Ovary (tissue), 7 donors: ENCODE measurements at regions not wholly inside any gene's neighbourhood (a gene's known extent, or its start where the extent isn't known, plus 50 kb on each side); places are given as distances from the start of the nearest gene placed in this dataset.

Experiments
- DNase-seq, 5 donors: peaks; one replicate each; pipeline ENCODE4 v3.0.0-alpha.2; 2019 to 2020
- H3K27ac ChIP-seq, 2 donors: fragments of 200-600 bp; one replicate each; pipeline versions ENCODE4 v1.5.1 to v1.8.0; 2019 to 2022
- H3K27me3 ChIP-seq: fragments of 200-600 bp; one replicate; pipeline ENCODE4 v1.8.0; 2022
- H3K36me3 ChIP-seq: fragments of 200-600 bp; sonication (generic); one replicate; pipeline ENCODE4 v1.5.1; 2019
- H3K4me1 ChIP-seq: one replicate; pipeline ENCODE4 v1.8.1; 2013; ENCODE audit warnings: mild to moderate bottlenecking, moderate library complexity; ENCODE audit not compliant: insufficient read depth
- H3K4me3 ChIP-seq: fragments of 200-600 bp; sonication (generic); one replicate; pipeline ENCODE4 v1.5.1; 2017
- H3K9me3 ChIP-seq, 2 donors: fragments of 200-600 bp in 1 of 2; sonication (generic) in 1 of 2; one replicate each; pipeline versions ENCODE4 v1.5.1 to v1.8.1; 2013 to 2019; ENCODE audit warnings: mild to moderate bottlenecking in 1 of 2, moderate library complexity in 1 of 2
- CTCF ChIP-seq, 3 donors: fragments of 450-650 bp in 2 of 3; fragments of 200-600 bp in 1 of 3; IDR thresholded peaks; one replicate each; pipeline versions ENCODE4 v1.5.1 to v1.8.0; 2016 to 2022; ENCODE audit warnings: antibody characterized with exemption in 3 of 3, mild to moderate bottlenecking in 1 of 3
- EP300 ChIP-seq: sonication (generic); formaldehyde crosslinking; IDR thresholded peaks from one replicate; pipeline ENCODE4 v1.6.1; 2017; ENCODE audit warnings: antibody characterized with exemption
- POLR2A ChIP-seq: fragments of 450-650 bp; IDR thresholded peaks from one replicate; pipeline ENCODE4 v1.6.1; 2017; ENCODE audit warnings: antibody characterized with exemption, mild to moderate bottlenecking, moderate library complexity
- WGBS, 3 donors: extraction: QIAGEN DNeasy Blood & Tissue Kit in 1 of 3; methylation state at CpG; one replicate each; pipeline versions ENCODE4 v1.1.5 to v1.1.7; 2013 to 2017; 5-methylcytosine and 5-hydroxymethylcytosine counted together
- intact Hi-C, 4 donors: fragments of 100-400 bp; cut with DNase I; formaldehyde crosslinking; loops; one replicate each; pipeline versions ENCODE4 v1.11.0 to v1.15.1; 2022 to 2023
- donor health status: DM: no; HTN: no; CAD: no; lungs with moderate emphysema.
- donor health status: DM: no; HTN: no; CAD: no.
- donor health status: Bipolar disorder and iron deficiency.
- donor health status: DM: no; HTN: no; CAD: no.
- donor health status: DM: yes; HTN: yes; CAD: no.

GRCh38 chr5:71907608-71908145, 188.6 kb downstream of the CARTPT start:
- peaks cover 2% of the 10 kb centered on the region for H3K4me1 ChIP-seq
- DNase-seq, result no peak
- no peaks in the 10 kb centered on the region for H3K27me3 ChIP-seq
- intact Hi-C loops, result no loop called here
- WGBS, 3 donors, result 50 to 58% (median 56%) methylated on average over 4 of the region's 4 CpGs
- TF ChIP-seq EP300, result no peak
- TF ChIP-seq CTCF (IDR thresholded peaks at IDR 0.05), result no peak
- no peak for TF ChIP-seq POLR2A
- no peaks in the 10 kb centered on the region for H3K9me3 ChIP-seq
- no peaks in the 10 kb centered on the region for H3K36me3 ChIP-seq
- no peak overlapping the region for H3K27ac ChIP-seq
- H3K4me3 ChIP-seq, result no peak overlapping the region

DNA sequence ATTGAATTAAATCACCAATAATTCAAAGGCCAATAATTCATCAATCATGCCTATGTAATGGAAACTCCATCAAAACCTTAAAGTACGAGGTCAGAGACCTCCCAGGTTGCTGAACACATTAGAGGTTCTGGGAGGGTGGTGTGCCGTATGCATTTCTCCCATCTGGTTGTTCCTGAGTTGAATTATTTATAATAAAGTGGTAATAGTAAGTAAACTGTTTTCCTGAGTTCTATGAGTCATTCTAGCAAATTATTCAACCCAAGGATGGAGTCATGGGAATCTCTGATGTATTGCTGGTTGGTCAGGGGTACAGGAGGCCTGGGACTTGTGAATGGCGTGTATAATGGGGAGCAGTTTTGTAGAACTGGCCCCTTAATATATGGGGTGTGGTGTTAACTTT, 191.7 kb downstream of the CARTPT start:
- no peaks in the 10 kb centered on the region for H3K27me3 ChIP-seq
- WGBS, 3 donors, result 81 to 91% (median 87%) methylated on average over 3 of the region's 3 CpGs
- peaks cover 2% of the 10 kb centered on the region for H3K4me1 ChIP-seq
- TF ChIP-seq CTCF (IDR thresholded peaks at IDR 0.05) (no peak), EP300 (no peak), POLR2A (no peak)
- H3K36me3 ChIP-seq, result no peaks in the 10 kb centered on the region
- no peak overlapping the region for H3K27ac ChIP-seq
- intact Hi-C loops, result no loop called here
- no peak overlapping the region for H3K4me3 ChIP-seq
- DNase-seq, result no peak
- H3K9me3 ChIP-seq, result no peaks in the 10 kb centered on the region

GRCh38 chr5:71912021-71912420, 192.9 kb downstream of the CARTPT start:
- no peaks in the 10 kb centered on the region for H3K9me3 ChIP-seq
- H3K27me3 ChIP-seq, result no peaks in the 10 kb centered on the region
- intact Hi-C loops, result no loop called here
- no peak for TF ChIP-seq EP300
- no peak for TF ChIP-seq CTCF (IDR thresholded peaks at IDR 0.05)
- no peak for TF ChIP-seq POLR2A
- H3K4me3 ChIP-seq, result no peak overlapping the region
- H3K36me3 ChIP-seq, result no peaks in the 10 kb centered on the region
- no peak for DNase-seq
- no peaks in the 10 kb centered on the region for H3K4me1 ChIP-seq
- no peak overlapping the region for H3K27ac ChIP-seq
- 88 to 95% (median 91%) methylated on average over 1 of the region's 1 CpG for WGBS, 3 donors

GRCh38 chr5:71914281-71914680, 193.0 kb upstream of the MAP1B start:
- no peak overlapping the region for H3K4me3 ChIP-seq
- no peaks in the 10 kb centered on the region for H3K9me3 ChIP-seq
- H3K27me3 ChIP-seq, result no peaks in the 10 kb centered on the region
- intact Hi-C loops, result no loop called here
- TF ChIP-seq EP300, result no peak
- no peak for TF ChIP-seq CTCF (IDR thresholded peaks at IDR 0.05)
- TF ChIP-seq POLR2A, result no peak
- no peaks in the 10 kb centered on the region for H3K36me3 ChIP-seq
- 70 to 74% (median 71%) methylated on average over 2 of the region's 2 CpGs for WGBS, 3 donors
- no peaks in the 10 kb centered on the region for H3K4me1 ChIP-seq
- H3K27ac ChIP-seq, result no peak overlapping the region
- DNase-seq, result no peak
